Sigmoid colon (tissue), 4 donors: ENCODE measurements at regions not wholly inside any gene's neighbourhood (a gene's known extent, or its start where the extent isn't known, plus 50 kb on each side); places are given as distances from the start of the nearest gene placed in this dataset.

ENCODE experiments used
- CTCF ChIP-seq, 4 experiments: fragments of 450-650 bp in 3 of 4; fragments of 200-600 bp in 1 of 4; IDR thresholded peaks; one replicate each; pipeline ENCODE4 v1.5.1; 2016 to 2019; ENCODE audit warnings: antibody characterized with exemption in 4 of 4, mild to moderate bottlenecking in 3 of 4, moderate library complexity in 2 of 4
- POLR2A ChIP-seq, 2 donors: fragments of 450-650 bp; IDR thresholded peaks; one replicate each; pipeline ENCODE4 v1.6.1; 2016; ENCODE audit warnings: antibody characterized with exemption in 2 of 2, mild to moderate bottlenecking in 2 of 2, moderate library complexity in 2 of 2
- POLR2AphosphoS5 ChIP-seq, 4 donors: sonication (generic); formaldehyde crosslinking; IDR thresholded peaks; one replicate each; pipeline ENCODE4 v1.6.1; 2017; ENCODE audit warnings: antibody characterized with exemption in 4 of 4

- TF ChIP-seq CTCF (IDR thresholded peaks at IDR 0.05): no peak
- no peak for TF ChIP-seq POLR2A (IDR thresholded peaks at IDR 0.05)
- no peak for TF ChIP-seq POLR2AphosphoS5 (IDR thresholded peaks at IDR 0.05)
Observed at GRCh38 chr13:39910041-39910440, 254.6 kb downstream of the COG6 start.
